OCI-LY1 (cell line): ENCODE measurements at regions not wholly inside any gene's neighbourhood (a gene's known extent, or its start where the extent isn't known, plus 50 kb on each side); places are given as distances from the start of the nearest gene placed in this dataset.

Source experiments
- H2AFZ ChIP-seq: fragments of 200-600 bp; sonication (generic), shearing (Covaris generic); 2 replicates; pipeline ENCODE4 v1.6.0; 2014; ENCODE audit warnings: antibody characterized with exemption, mild to moderate bottlenecking, low read length
- H3F3A ChIP-seq: fragments of 200-600 bp; sonication (generic), shearing (Covaris generic); 2 replicates; pipeline ENCODE4 v1.6.0; 2014; ENCODE audit warnings: mild to moderate bottlenecking, antibody characterized with exemption, low read length, moderate library complexity; ENCODE audit not compliant: insufficient read depth
- H3K27ac ChIP-seq: fragments of 200-600 bp; sonication (generic); 2 replicates; pipeline ENCODE4 v1.5.1; 2014; ENCODE audit warnings: low read length, mixed run types, mild to moderate bottlenecking, low read depth; ENCODE audit not compliant: poor library complexity, severe bottlenecking
- H3K27me3 ChIP-seq: fragments of 200-600 bp; sonication (generic); 2 replicates; pipeline ENCODE4 v1.6.0; 2014; ENCODE audit warnings: antibody characterized with exemption, mild to moderate bottlenecking, low read length, moderate library complexity; ENCODE audit not compliant: insufficient read depth
- H3K36me3 ChIP-seq: fragments of 200-600 bp; sonication (generic); 2 replicates; pipeline ENCODE4 v1.6.1; 2014; ENCODE audit warnings: mild to moderate bottlenecking, antibody characterized with exemption, low read length, moderate library complexity, mixed read lengths; ENCODE audit not compliant: insufficient read depth
- H3K4me1 ChIP-seq: fragments of 200-600 bp; sonication (generic); 2 replicates; pipeline ENCODE4 v1.5.1; 2014; ENCODE audit warnings: mild to moderate bottlenecking, low read length, moderate library complexity; ENCODE audit not compliant: insufficient read depth, severe bottlenecking
- H3K4me2 ChIP-seq: fragments of 200-600 bp; sonication (generic), shearing (Covaris generic); 2 replicates; pipeline ENCODE4 v1.6.1; 2014; ENCODE audit warnings: low read length
- H3K4me3 ChIP-seq: fragments of 200-600 bp; sonication (generic); 2 replicates; pipeline ENCODE4 v1.5.1; 2014; ENCODE audit warnings: low read length, low read depth, mild to moderate bottlenecking, mixed read lengths; ENCODE audit not compliant: poor library complexity, severe bottlenecking
- H3K79me2 ChIP-seq: fragments of 200-600 bp; shearing (Covaris generic); 2 replicates; pipeline ENCODE4 v1.6.1; 2016; ENCODE audit warnings: mixed run types, low read length, mixed read lengths; ENCODE audit not compliant: insufficient read depth
- H3K9ac ChIP-seq: fragments of 200-600 bp; sonication (generic), shearing (Covaris generic); 2 replicates; pipeline ENCODE4 v1.6.1; 2014; ENCODE audit warnings: mild to moderate bottlenecking, low read length, mixed read lengths
- H3K9me2 ChIP-seq: fragments of 200-600 bp; sonication (generic), shearing (Covaris generic); 2 replicates; pipeline ENCODE4 v1.6.1; 2014; ENCODE audit warnings: low read depth, mild to moderate bottlenecking, low read length, mixed read lengths
- H3K9me3 ChIP-seq: fragments of 200-600 bp; shearing (Covaris generic); 2 replicates; pipeline ENCODE4 v1.6.1; 2014; ENCODE audit warnings: low read length, mixed read lengths
- H4K20me1 ChIP-seq: fragments of 200-600 bp; sonication (generic), shearing (Covaris generic); 2 replicates; pipeline ENCODE4 v1.6.0; 2016; ENCODE audit warnings: mild to moderate bottlenecking, low read length; ENCODE audit not compliant: insufficient read depth
- CTCF ChIP-seq: fragments of 200-600 bp; sonication (generic), shearing (Covaris generic); IDR thresholded peaks from 2 replicates; pipeline ENCODE4 v1.5.1; 2017; ENCODE audit warnings: mild to moderate bottlenecking, antibody characterized with exemption, low read length, moderate library complexity, mixed read lengths
- EZH2 ChIP-seq: fragments of 200-600 bp; sonication (generic), shearing (Covaris generic); IDR thresholded peaks from 2 replicates; pipeline ENCODE4 v1.8.0; 2017; ENCODE audit warnings: borderline replicate concordance, mixed run types, mild to moderate bottlenecking, antibody characterized with exemption, low read length, moderate library complexity, mixed read lengths

GRCh38 chr12:62003226-62003625, 257.0 kb upstream of the USP15 start:
- Histone ChIP-seq H3K4me3 (no peak overlapping the region), H3K9ac (no peak overlapping the region), H3K27ac (no peak overlapping the region), H3K4me2 (no peak overlapping the region), H3K4me1 (no peaks in the 10 kb centered on the region), H3K9me2 (no peaks in the 10 kb centered on the region), H3K36me3 (no peaks in the 10 kb centered on the region), H3F3A (no peaks in the 10 kb centered on the region), H3K79me2 (no peaks in the 10 kb centered on the region), H3K9me3 (no peaks in the 10 kb centered on the region), H2AFZ (no peak overlapping the region), H4K20me1 (no peaks in the 10 kb centered on the region), H3K27me3 (no peaks in the 10 kb centered on the region)
- TF ChIP-seq EZH2 (no peak), CTCF (no peak)

GRCh38 chr12:62003701-62004100, 256.5 kb upstream of the USP15 start:
- TF ChIP-seq EZH2 (no peak), CTCF (no peak)
- H3K4me2 ChIP-seq = no peak overlapping the region

GRCh38 chr12:62005615-62006014, 254.6 kb upstream of the USP15 start:
- Histone ChIP-seq H3K4me2 (no peak overlapping the region), H3K4me1 (no peaks in the 10 kb centered on the region), H2AFZ (no peak overlapping the region), H3K79me2 (no peaks in the 10 kb centered on the region), H3K9me2 (no peaks in the 10 kb centered on the region), H3F3A (no peaks in the 10 kb centered on the region), H3K36me3 (no peaks in the 10 kb centered on the region), H3K27ac (no peak overlapping the region), H4K20me1 (no peaks in the 10 kb centered on the region), H3K9ac (no peak overlapping the region), H3K27me3 (no peaks in the 10 kb centered on the region), H3K9me3 (no peaks in the 10 kb centered on the region), H3K4me3 (no peak overlapping the region)
- TF ChIP-seq EZH2 = no peak
- TF ChIP-seq CTCF = no peak

More at GRCh38 chr12:62003701-62004100, 256.5 kb upstream of the USP15 start:
- no peaks in the 10 kb centered on the region for H4K20me1 ChIP-seq
- no peak overlapping the region for H2AFZ ChIP-seq
- H3F3A ChIP-seq = no peaks in the 10 kb centered on the region
- no peak overlapping the region for H3K4me3 ChIP-seq
- H3K4me1 ChIP-seq = no peaks in the 10 kb centered on the region
- no peaks in the 10 kb centered on the region for H3K79me2 ChIP-seq
- H3K27ac ChIP-seq = no peak overlapping the region
- no peaks in the 10 kb centered on the region for H3K27me3 ChIP-seq
- H3K9me3 ChIP-seq = no peaks in the 10 kb centered on the region
- H3K9me2 ChIP-seq = no peaks in the 10 kb centered on the region
- no peak overlapping the region for H3K9ac ChIP-seq
- H3K36me3 ChIP-seq = no peaks in the 10 kb centered on the region
